ENCODE measurements at regions not wholly inside any gene's neighbourhood (a gene's known extent, or its start where the extent isn't known, plus 50 kb on each side); places are given as distances from the start of the nearest gene placed in this dataset.

GRCh38 chr7:7306231-7306630 lies 123.9 kb downstream of the C1GALT1 start:
- TF ChIP-seq KAT2A (conservative IDR thresholded peaks at IDR 0.05; ENCODE audit: control insufficient read depth, low read depth, low read length): no peak
- no peak for TF ChIP-seq CTCF (IDR thresholded peaks at IDR 0.05 in 2 of 3, conservative IDR thresholded peaks at IDR 0.05 in 1 of 3; ENCODE audit: control insufficient read depth in 2 of 3, extremely low read depth in 1 of 3, insufficient read depth in 1 of 3, low read depth in 3 of 3, low read length in 3 of 3)
- TF ChIP-seq GABPA (IDR thresholded peaks at IDR 0.05; ENCODE audit: low read depth): no peak
- TF ChIP-seq POLR2A (IDR thresholded peaks at IDR 0.05; ENCODE audit: low read depth, low read length): no peak
- TF ChIP-seq TAF1 (IDR thresholded peaks at IDR 0.05; ENCODE audit: borderline replicate concordance, low read depth, low read length): no peak

Data from GM12878 (cell line).